Nephron progenitor cell (in vitro differentiated cells): ENCODE measurements at regions not wholly inside any gene's neighbourhood (a gene's known extent, or its start where the extent isn't known, plus 50 kb on each side); places are given as distances from the start of the nearest gene placed in this dataset.
"Not testable (repeated sequence)": the region's sequence is repeated elsewhere in the genome, so short reads cannot be mapped to it uniquely, and the experiment has no call there.

ENCODE experiments used
- DNase-seq: peaks from one replicate; pipeline ENCODE4 v3.0.0; 2021
- H3K27ac Mint-ChIP-seq: 2 replicates; pipeline ENCODE4 v1.8.0; 2021; ENCODE audit warnings: mild to moderate bottlenecking, moderate library complexity, mixed read lengths
- H3K27me3 Mint-ChIP-seq: 2 replicates; pipeline ENCODE4 v1.8.0; 2021; ENCODE audit warnings: mild to moderate bottlenecking, low read depth, mixed read lengths; ENCODE audit not compliant: poor library complexity
- H3K36me3 Mint-ChIP-seq: 2 replicates; pipeline ENCODE4 v1.8.0; 2021; ENCODE audit warnings: low read depth, mixed read lengths
- H3K4me1 Mint-ChIP-seq: 2 replicates; pipeline ENCODE4 v1.8.0; 2021; ENCODE audit warnings: mixed read lengths
- H3K4me3 Mint-ChIP-seq: 2 replicates; pipeline ENCODE4 v1.8.0; 2021; ENCODE audit warnings: mild to moderate bottlenecking, moderate library complexity, mixed read lengths
- H3K9me3 Mint-ChIP-seq: 2 replicates; pipeline ENCODE4 v1.8.0; 2021; ENCODE audit warnings: mild to moderate bottlenecking, moderate library complexity, mixed read lengths
- TF ChIP-seq, protein P1 (sequence below): fragments of 200-600 bp; sonication (generic); IDR thresholded peaks from 2 replicates; pipeline ENCODE4 v1.5.0; 2021; ENCODE audit warnings: antibody characterized with exemption

DNA sequence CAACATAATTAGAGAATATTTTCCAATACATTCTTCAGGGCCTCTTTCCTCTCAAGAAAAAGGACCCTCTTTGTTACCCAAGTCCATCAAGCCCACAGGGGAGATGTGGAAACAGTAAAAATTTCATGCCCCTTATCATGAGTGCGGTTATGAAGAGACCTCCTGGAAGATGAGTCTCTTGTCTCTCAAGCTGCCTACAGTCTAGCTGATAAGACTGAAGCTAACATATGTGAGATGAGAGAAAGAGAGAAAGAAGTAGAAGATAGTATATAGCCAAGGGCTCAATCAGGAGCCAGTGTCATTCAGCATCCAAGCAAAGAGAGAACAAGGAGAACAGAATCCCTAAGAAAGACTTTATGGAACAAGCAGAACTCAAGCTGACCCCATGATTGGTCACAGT lies 75.9 kb upstream of the CABCOCO1 start:
- no peaks in the 10 kb centered on the region for H3K36me3 Mint-ChIP-seq

DNA sequence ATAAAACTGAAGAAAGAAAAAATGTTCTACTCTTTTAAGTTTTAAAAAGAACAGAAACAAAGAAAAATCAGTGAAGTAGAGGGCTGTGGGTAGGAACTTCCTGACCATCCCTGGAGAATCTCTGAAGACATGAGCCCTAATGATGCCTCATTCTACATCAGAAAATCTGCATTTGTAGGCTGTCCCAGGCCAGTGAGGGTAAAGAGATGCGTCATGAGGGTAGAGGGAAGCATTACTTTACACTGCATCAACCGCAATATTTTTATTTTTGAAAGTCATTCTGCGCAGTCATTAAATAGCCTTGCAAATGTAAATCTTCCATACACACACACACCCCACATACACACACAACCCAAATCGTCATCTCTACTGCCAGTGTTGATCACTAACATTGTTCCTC lies 82.1 kb upstream of the CABCOCO1 start:
- Mint-ChIP-seq H3K9me3 (no peaks in the 10 kb centered on the region), H3K4me3 (no peak overlapping the region), H3K27ac (no peak overlapping the region), H3K4me1 (no peaks in the 10 kb centered on the region), H3K27me3 (peaks cover 4% of the 10 kb centered on the region), H3K36me3 (no peaks in the 10 kb centered on the region)
- no peak for DNase-seq
- TF ChIP-seq, protein P1, sequence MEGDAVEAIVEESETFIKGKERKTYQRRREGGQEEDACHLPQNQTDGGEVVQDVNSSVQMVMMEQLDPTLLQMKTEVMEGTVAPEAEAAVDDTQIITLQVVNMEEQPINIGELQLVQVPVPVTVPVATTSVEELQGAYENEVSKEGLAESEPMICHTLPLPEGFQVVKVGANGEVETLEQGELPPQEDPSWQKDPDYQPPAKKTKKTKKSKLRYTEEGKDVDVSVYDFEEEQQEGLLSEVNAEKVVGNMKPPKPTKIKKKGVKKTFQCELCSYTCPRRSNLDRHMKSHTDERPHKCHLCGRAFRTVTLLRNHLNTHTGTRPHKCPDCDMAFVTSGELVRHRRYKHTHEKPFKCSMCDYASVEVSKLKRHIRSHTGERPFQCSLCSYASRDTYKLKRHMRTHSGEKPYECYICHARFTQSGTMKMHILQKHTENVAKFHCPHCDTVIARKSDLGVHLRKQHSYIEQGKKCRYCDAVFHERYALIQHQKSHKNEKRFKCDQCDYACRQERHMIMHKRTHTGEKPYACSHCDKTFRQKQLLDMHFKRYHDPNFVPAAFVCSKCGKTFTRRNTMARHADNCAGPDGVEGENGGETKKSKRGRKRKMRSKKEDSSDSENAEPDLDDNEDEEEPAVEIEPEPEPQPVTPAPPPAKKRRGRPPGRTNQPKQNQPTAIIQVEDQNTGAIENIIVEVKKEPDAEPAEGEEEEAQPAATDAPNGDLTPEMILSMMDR = no peak

More for the DNA sequence above, 75.9 kb upstream of the CABCOCO1 start:
- no peak overlapping the region for H3K4me3 Mint-ChIP-seq
- H3K9me3 Mint-ChIP-seq = no peaks in the 10 kb centered on the region
- H3K27me3 Mint-ChIP-seq = peaks cover 9% of the 10 kb centered on the region
- DNase-seq = no peak
- H3K4me1 Mint-ChIP-seq = peaks cover 15% of the 10 kb centered on the region
- TF ChIP-seq, protein P1 = no peak
- no peak overlapping the region for H3K27ac Mint-ChIP-seq

DNA sequence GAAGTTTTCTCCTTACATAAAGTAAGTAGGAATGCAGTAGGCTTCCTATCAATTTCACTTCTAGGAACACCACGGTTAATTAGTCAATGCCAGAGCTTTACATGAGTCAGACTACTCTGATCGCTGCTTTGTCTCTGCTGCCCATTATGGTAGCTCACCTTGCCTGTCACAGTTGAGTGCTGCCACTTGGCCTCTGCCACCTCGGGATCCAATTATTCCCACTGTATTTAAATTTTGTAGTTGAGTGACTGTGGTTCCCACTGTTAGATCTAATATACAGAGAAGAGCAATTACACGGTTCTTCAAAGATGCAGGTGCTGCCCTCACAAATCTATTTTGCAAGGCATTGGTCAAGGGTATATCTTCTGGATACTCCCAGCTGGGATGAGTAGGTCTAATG lies 92.5 kb upstream of the CABCOCO1 start:
- H3K27me3 Mint-ChIP-seq, H3K4me1 Mint-ChIP-seq, H3K4me3 Mint-ChIP-seq, DNase-seq, H3K27ac Mint-ChIP-seq, H3K36me3 Mint-ChIP-seq: not testable (repeated sequence)
- peaks cover 14% of the 10 kb centered on the region for H3K9me3 Mint-ChIP-seq

DNA sequence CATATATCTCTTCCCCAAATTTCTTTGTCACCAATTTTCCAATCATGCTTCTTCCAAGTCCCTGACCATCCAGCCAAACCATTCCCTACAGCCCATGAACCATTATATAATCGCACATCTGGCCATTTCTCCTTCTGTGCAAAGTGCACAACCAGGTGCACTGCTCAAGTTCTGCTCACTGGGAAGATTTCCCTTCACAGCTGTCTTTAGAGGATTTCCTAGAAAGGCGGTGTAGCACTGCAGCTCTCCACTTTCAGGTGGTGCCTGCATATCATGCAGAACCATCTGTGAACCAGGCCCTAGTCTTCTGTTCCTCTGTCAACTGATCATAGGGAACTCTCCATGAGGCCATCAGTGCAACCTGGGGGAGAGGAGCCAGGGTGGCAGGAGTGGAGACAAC lies 95.0 kb upstream of the CABCOCO1 start:
- H3K4me1 Mint-ChIP-seq = no peaks in the 10 kb centered on the region
- TF ChIP-seq, protein P1 = no peak
- no peaks in the 10 kb centered on the region for H3K36me3 Mint-ChIP-seq
- no peaks in the 10 kb centered on the region for H3K27me3 Mint-ChIP-seq
- no peak for DNase-seq
- no peak overlapping the region for H3K27ac Mint-ChIP-seq
- peaks cover 14% of the 10 kb centered on the region for H3K9me3 Mint-ChIP-seq
- no peak overlapping the region for H3K4me3 Mint-ChIP-seq

DNA sequence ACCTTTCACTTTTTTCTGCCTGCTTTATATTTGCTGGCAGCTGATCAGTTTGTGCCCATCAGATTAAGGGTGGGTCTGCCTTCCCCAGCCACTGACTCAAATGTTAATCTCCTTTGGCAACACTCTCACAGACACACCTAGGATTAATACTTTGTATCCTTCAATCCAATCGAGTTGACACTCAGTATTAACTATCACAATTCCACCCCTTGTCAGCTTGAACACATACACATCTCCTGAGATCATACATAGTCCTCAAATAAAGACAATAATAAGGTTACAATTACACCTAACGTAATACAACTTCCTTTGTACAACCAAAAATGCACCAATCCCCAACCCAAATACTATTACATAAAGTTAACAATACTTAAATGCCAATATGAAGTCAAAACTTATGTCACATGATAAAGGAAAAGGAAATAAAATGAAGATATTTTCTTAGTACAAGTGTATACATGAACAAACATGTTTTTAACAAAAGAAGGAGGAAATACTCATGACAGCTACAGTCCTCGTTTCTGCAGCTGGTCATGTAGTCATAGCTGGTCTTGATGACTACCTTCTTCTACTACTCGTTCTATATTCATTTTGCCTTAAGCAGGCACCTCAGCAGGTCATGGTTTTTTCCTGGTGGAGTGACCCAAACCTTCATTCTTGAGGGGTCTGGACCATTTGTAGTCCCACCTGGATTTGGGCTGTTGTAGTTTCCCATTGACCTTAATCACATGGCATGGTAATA lies 96.7 kb upstream of the CABCOCO1 start:
- Mint-ChIP-seq H3K4me3 (no peak overlapping the region), H3K36me3 (no peaks in the 10 kb centered on the region), H3K27me3 (no peaks in the 10 kb centered on the region), H3K27ac (no peak overlapping the region), H3K4me1 (no peaks in the 10 kb centered on the region), H3K9me3 (peaks cover 10% of the 10 kb centered on the region)
- DNase-seq = no peak
- TF ChIP-seq, protein P1 = no peak

DNA sequence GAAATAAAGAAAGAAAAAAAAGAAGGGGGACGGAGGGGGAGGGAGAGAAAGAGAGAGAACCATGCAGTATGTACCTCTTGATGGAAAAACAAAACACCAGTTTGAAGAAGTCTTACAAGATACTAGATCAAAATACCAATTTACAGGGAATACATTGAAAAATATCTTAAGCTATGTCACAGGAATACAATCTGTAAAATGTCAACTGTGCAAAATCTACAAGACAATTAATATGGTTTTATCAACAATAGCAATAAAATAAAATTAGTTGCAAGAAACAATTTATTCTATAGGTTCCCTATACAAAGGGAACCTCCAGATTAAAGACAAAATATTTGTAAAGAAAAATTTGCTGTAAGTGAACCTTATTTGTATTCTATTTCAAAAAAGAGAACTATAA lies 98.3 kb upstream of the CABCOCO1 start:
- DNase-seq = no peak
- H3K27me3 Mint-ChIP-seq = no peaks in the 10 kb centered on the region
- no peaks in the 10 kb centered on the region for H3K4me1 Mint-ChIP-seq
- no peaks in the 10 kb centered on the region for H3K36me3 Mint-ChIP-seq
- H3K9me3 Mint-ChIP-seq = no peaks in the 10 kb centered on the region
- no peak overlapping the region for H3K27ac Mint-ChIP-seq
- H3K4me3 Mint-ChIP-seq = no peak overlapping the region
- TF ChIP-seq, protein P1 = no peak
